ENCODE measurements at regions not wholly inside any gene's neighbourhood (a gene's known extent, or its start where the extent isn't known, plus 50 kb on each side); places are given as distances from the start of the nearest gene placed in this dataset.

GRCh38 chr3:94709249-94709902 lies 646.5 kb downstream of the NSUN3 start:
- DNase-seq (ENCODE audit: low spot score): no peak

GRCh38 chr3:94714194-94714593 lies 651.3 kb downstream of the NSUN3 start:
- DNase-seq (ENCODE audit: low spot score): no peak

GRCh38 chr3:94716326-94717018 lies 653.6 kb downstream of the NSUN3 start:
- DNase-seq (ENCODE audit: low spot score): no peak

GRCh38 chr3:94734206-94734605 lies 671.3 kb downstream of the NSUN3 start:
- no peak for DNase-seq (ENCODE audit: low spot score)

GRCh38 chr3:94735354-94735753 lies 672.5 kb downstream of the NSUN3 start:
- no peak for DNase-seq (ENCODE audit: low spot score)

- no peak for DNase-seq (ENCODE audit: low spot score)
Measured at GRCh38 chr3:94737116-94737515, 674.3 kb downstream of the NSUN3 start.

- no peak for DNase-seq (ENCODE audit: low spot score)
Measured at GRCh38 chr3:94739420-94739819, 676.6 kb downstream of the NSUN3 start.

- no peak for DNase-seq (ENCODE audit: low spot score)
Measured at GRCh38 chr3:94758751-94759150, 695.9 kb downstream of the NSUN3 start.

- no peak for DNase-seq (ENCODE audit: low spot score)
Measured at GRCh38 chr3:94772402-94772801, 709.5 kb downstream of the NSUN3 start.

GRCh38 chr3:94775746-94776145 lies 712.9 kb downstream of the NSUN3 start:
- no peak for DNase-seq (ENCODE audit: low spot score)

GRCh38 chr3:94776401-94776915 lies 713.6 kb downstream of the NSUN3 start:
- no peak for DNase-seq (ENCODE audit: low spot score)

GRCh38 chr3:94778289-94778688 lies 715.4 kb downstream of the NSUN3 start:
- no peak for DNase-seq (ENCODE audit: low spot score)

- DNase-seq (ENCODE audit: low spot score): no peak
Measured at GRCh38 chr3:94778814-94779494, 716.1 kb downstream of the NSUN3 start.

- peak; percentile 3 for DNase-seq (ENCODE audit: low spot score)
Measured at GRCh38 chr3:94779699-94780098, 716.8 kb downstream of the NSUN3 start.

- no peak for DNase-seq (ENCODE audit: low spot score)
Measured at GRCh38 chr3:94784274-94784673, 721.4 kb downstream of the NSUN3 start.

GRCh38 chr3:94787066-94787465 lies 724.2 kb downstream of the NSUN3 start:
- no peak for DNase-seq (ENCODE audit: low spot score)

GRCh38 chr3:94787734-94788270 lies 724.9 kb downstream of the NSUN3 start:
- no peak for DNase-seq (ENCODE audit: low spot score)

- no peak for DNase-seq (ENCODE audit: low spot score)
Measured at GRCh38 chr3:94794563-94794962, 731.7 kb downstream of the NSUN3 start.

GRCh38 chr3:94799420-94800060 lies 736.7 kb downstream of the NSUN3 start:
- DNase-seq (ENCODE audit: low spot score): no peak

- no peak for DNase-seq (ENCODE audit: low spot score)
Measured at GRCh38 chr3:94811836-94812235, 749.0 kb downstream of the NSUN3 start.

- DNase-seq (ENCODE audit: low spot score): no peak
Measured at GRCh38 chr3:94821241-94821640, 758.4 kb downstream of the NSUN3 start.

GRCh38 chr3:94822298-94822697 lies 759.4 kb downstream of the NSUN3 start:
- no peak for DNase-seq (ENCODE audit: low spot score)
